ENCODE measurements at regions not wholly inside any gene's neighbourhood (a gene's known extent, or its start where the extent isn't known, plus 50 kb on each side); places are given as distances from the start of the nearest gene placed in this dataset.

DNA sequence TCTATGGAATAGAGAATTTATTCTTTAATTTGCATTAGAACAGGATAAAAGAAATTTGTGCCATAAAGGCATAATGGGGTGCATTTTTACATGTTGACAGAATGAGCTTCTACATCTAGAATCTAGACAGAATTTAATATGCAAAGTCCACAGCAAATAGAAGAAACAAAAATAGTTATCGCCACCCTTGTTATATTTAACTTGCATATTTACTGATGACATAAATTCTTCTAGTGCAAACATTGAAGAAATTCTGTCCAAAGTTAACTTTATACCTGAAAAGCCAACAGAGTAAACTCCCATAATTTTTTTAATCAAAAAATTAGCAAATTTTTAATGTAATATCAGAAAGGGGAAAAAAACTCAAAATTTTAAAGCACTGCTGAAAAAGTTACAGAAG is 213.7 kb upstream of the ALCAM start:
- no peak overlapping the region for H3K4me3 ChIP-seq (replicated peaks; ENCODE audit: low read depth, low read length)
- no peak for DNase-seq (ENCODE audit: extremely low read depth, low read depth)
- TF ChIP-seq, protein P1, sequence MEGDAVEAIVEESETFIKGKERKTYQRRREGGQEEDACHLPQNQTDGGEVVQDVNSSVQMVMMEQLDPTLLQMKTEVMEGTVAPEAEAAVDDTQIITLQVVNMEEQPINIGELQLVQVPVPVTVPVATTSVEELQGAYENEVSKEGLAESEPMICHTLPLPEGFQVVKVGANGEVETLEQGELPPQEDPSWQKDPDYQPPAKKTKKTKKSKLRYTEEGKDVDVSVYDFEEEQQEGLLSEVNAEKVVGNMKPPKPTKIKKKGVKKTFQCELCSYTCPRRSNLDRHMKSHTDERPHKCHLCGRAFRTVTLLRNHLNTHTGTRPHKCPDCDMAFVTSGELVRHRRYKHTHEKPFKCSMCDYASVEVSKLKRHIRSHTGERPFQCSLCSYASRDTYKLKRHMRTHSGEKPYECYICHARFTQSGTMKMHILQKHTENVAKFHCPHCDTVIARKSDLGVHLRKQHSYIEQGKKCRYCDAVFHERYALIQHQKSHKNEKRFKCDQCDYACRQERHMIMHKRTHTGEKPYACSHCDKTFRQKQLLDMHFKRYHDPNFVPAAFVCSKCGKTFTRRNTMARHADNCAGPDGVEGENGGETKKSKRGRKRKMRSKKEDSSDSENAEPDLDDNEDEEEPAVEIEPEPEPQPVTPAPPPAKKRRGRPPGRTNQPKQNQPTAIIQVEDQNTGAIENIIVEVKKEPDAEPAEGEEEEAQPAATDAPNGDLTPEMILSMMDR (IDR thresholded peaks at IDR 0.05; ENCODE audit: low read depth, low read length, missing control alignments): no peak

DNA sequence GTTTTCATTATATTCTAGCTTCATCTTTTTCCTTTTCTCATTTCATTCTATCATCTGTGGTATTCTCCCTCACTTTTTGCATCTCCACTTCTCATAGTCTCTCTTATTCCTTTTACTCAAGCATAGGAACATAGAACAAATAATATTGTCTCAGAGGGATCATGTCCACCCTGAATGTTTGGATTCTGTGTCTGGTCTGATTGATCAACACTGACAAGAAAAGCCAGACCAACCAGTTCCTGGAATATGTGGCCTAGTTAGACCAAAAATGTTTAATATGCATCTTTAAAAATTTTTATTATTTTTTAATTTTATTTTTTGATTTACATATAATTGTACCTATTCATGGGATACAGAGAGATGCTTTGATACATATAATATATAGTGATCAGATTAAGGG is 212.0 kb upstream of the ALCAM start:
- DNase-seq (ENCODE audit: extremely low read depth, low read depth): no peak
- TF ChIP-seq, protein P1 (IDR thresholded peaks at IDR 0.05; ENCODE audit: low read depth, low read length, missing control alignments): no peak
- no peak overlapping the region for H3K4me3 ChIP-seq (replicated peaks; ENCODE audit: low read depth, low read length)

DNA sequence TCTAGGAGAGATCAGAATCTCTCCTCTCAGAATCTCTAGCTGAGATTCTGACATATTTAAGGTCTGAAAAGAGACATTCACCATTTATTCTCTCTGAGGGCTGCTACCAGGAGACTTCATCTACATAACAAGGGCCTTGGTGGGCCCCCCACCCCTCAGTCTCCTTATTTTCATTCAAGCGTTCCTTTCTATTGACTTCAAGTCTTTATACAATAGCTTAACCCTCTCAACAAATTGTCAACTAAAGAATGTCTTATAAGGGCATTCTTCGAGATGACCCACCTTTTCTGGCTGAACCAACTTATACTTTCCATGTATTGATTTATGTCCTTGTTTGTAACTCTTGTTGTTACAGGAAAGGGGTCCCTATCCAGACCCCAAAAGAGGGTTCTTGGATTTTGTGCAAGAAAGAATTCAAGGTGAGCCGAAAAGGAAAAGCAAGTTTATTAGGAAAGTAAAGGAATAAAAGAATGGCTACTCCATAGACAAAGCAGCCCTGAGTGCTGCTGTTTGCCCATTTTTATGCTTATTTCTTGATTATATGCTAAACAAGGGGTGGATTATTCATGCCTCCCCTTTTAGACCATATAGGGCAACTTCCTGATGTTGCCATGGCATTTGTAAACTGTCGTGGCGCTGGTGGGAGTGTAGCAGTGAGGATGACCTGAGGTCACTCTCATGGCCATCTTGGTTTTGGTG is 209.5 kb upstream of the ALCAM start:
- no peak for DNase-seq (ENCODE audit: extremely low read depth, low read depth)
- H3K4me3 ChIP-seq (replicated peaks; ENCODE audit: low read depth, low read length): no peak overlapping the region
- TF ChIP-seq, protein P1 (IDR thresholded peaks at IDR 0.05; ENCODE audit: low read depth, low read length, missing control alignments): no peak

DNA sequence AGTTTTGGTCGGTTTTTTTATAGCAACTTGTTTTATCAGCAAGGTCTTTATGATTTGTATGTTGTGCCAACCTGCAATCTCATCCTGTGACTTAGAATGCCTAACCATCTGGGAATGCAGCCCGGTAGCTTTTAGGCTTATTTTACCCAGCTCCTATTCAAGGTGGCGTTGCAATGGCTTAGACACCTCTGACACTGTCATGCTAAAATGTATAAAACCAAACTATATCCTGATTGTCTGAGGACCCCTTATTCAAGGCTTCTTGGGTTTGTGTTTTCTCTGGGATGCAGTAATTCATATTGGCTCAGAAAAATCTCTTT is 209.0 kb upstream of the ALCAM start:
- TF ChIP-seq, protein P1 (IDR thresholded peaks at IDR 0.05; ENCODE audit: low read depth, low read length, missing control alignments): no peak
- DNase-seq (ENCODE audit: extremely low read depth, low read depth): no peak

DNA sequence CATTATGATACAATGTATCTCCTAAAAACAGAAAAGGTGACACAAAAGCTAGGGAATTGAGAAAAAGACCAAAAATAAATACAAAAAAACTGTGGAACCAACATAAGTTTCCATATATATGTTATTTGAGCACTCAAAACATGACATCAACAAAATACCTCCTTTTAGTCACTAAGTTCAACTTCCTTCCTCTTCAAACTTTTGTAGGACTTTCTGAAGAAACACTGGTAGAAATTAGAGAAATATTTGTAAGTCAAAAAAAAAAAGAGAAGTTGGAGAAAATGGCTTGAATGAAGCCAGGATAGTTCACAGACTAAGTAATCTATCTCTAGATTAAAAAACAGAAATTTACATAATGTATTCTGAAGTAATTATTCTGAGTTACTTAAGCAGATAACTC is 208.4 kb upstream of the ALCAM start:
- TF ChIP-seq, protein P1 (IDR thresholded peaks at IDR 0.05; ENCODE audit: low read depth, low read length, missing control alignments): no peak
- no peak for DNase-seq (ENCODE audit: extremely low read depth, low read depth)

More for the DNA sequence above, 209.0 kb upstream of the ALCAM start:
- no peak overlapping the region for H3K4me3 ChIP-seq (replicated peaks; ENCODE audit: low read depth, low read length)

DNA sequence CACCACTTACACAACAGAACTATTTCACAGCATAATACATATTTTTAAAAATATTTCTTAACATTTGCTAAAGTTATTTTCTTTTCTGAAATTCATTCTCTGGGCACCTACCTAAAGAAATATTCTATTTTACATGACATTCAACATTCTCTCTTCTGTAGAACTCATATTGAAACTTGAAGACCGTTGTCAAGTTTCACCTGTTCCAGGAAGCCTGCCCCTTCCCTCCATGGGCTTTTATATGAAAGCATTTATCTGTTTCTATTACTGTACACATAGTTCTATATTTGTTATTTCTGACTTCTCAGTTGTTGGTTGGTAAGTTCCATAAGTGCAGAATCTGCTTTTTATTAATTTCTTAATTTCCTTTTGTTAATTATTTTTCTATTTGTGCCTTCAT is 204.3 kb upstream of the ALCAM start:
- TF ChIP-seq, protein P1 (IDR thresholded peaks at IDR 0.05; ENCODE audit: low read depth, low read length, missing control alignments): no peak
- DNase-seq (ENCODE audit: extremely low read depth, low read depth): no peak
- H3K4me3 ChIP-seq (replicated peaks; ENCODE audit: low read depth, low read length): no peak overlapping the region

More for the DNA sequence above, 208.4 kb upstream of the ALCAM start:
- no peak overlapping the region for H3K4me3 ChIP-seq (replicated peaks; ENCODE audit: low read depth, low read length)

DNA sequence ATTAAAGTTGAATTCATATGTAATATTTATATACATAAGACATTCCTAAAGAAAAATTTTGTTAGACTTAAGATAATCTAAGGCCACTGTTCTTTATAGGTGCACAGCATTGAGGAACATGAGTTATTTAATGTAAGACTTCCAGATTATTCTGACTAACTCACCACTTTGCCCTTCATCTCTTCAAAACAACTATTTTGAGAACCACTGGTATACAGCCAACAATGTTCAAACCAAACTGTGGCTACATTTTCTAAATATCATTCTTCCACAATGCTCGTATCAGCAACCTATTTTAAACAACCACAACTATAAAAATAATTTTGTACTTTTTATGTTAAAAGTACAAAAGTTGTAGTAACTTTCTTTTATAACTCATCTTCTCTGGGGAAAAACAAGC is 199.8 kb upstream of the ALCAM start:
- no peak for DNase-seq (ENCODE audit: extremely low read depth, low read depth)
- H3K4me3 ChIP-seq (replicated peaks; ENCODE audit: low read depth, low read length): no peak overlapping the region
- TF ChIP-seq, protein P1 (IDR thresholded peaks at IDR 0.05; ENCODE audit: low read depth, low read length, missing control alignments): no peak

All from HFF-Myc (cell line).